ENCODE measurements at regions not wholly inside any gene's neighbourhood (a gene's known extent, or its start where the extent isn't known, plus 50 kb on each side); places are given as distances from the start of the nearest gene placed in this dataset.

GRCh38 chr1:198377702-198378101 lies 162.8 kb downstream of the ATP6V1G3 start:
- Mint-ChIP-seq H3K4me3 (no peak overlapping the region), H3K27ac (no peak overlapping the region), H3K36me3 (peaks cover 6% of the 10 kb centered on the region), H3K4me1 (peaks cover 21 to 26% (median 24%) of the 10 kb centered on the region in 3 donors), H3K9me3 (peaks cover 0 to 20% (median 6%) of the 10 kb centered on the region in 3 donors), H3K27me3 (peaks cover 0 to 3% of the 10 kb centered on the region in 2 donors)
- Histone ChIP-seq H3K36me3 (ENCODE audit: control insufficient read depth in 2 of 2, extremely low read depth in 1 of 2, insufficient read depth in 1 of 2, low read length in 1 of 2) (no peaks in the 10 kb centered on the region), H3K4me1 (ENCODE audit: control insufficient read depth in 1 of 2, extremely low read depth in 1 of 2, insufficient read depth in 2 of 2, low read length in 2 of 2) (peaks cover 0 to 4% of the 10 kb centered on the region in 2 experiments), H3K27me3 (replicated peaks in 1 of 2; ENCODE audit: control insufficient read depth in 2 of 2, extremely low read depth in 1 of 2, insufficient read depth in 2 of 2, low read length in 1 of 2) (no peaks in the 10 kb centered on the region), H3K4me3 (ENCODE audit: control insufficient read depth in 1 of 2, extremely low read depth in 1 of 2, low read length in 1 of 2) (no peak overlapping the region), H3K9me3 (no peaks in the 10 kb centered on the region), H3K27ac (ENCODE audit: low read length) (no peak overlapping the region)
- ChIA-PET CTCF (interaction anchor here in 1 of 2 donors (0.5 kb wide), 1 partner anchor 904 kb away, joined by 3 read pairs; no protein-coding TSS in a partner anchor), POLR2A (no interaction called here)
- DNase-seq (no peak), ATAC-seq (replicated peaks in 1 of 4) (no peak)

- ATAC-seq (replicated peaks in 1 of 4) (no peak), DNase-seq (no peak)
- H3K27ac ChIP-seq (ENCODE audit: low read length), result no peak overlapping the region
- ChIA-PET CTCF (no interaction called here), POLR2A (no interaction called here)
- peaks cover 6 to 25% (median 6%) of the 10 kb centered on the region in 3 donors for H3K9me3 Mint-ChIP-seq
- no peak overlapping the region for H3K4me3 Mint-ChIP-seq
- H3K27me3 ChIP-seq (replicated peaks in 1 of 2; ENCODE audit: control insufficient read depth in 2 of 2, extremely low read depth in 1 of 2, insufficient read depth in 2 of 2, low read length in 1 of 2), result no peaks in the 10 kb centered on the region
- H3K27ac Mint-ChIP-seq, result no peak overlapping the region
- H3K27me3 Mint-ChIP-seq, result peaks cover 0 to 3% of the 10 kb centered on the region in 2 donors
- H3K4me3 ChIP-seq (ENCODE audit: control insufficient read depth in 1 of 2, extremely low read depth in 1 of 2, low read length in 1 of 2), result no peak overlapping the region
- H3K36me3 Mint-ChIP-seq, result peaks cover 10% of the 10 kb centered on the region
- peaks cover 5 to 10% (median 6%) of the 10 kb centered on the region in 3 donors for H3K4me1 Mint-ChIP-seq
- H3K36me3 ChIP-seq (ENCODE audit: control insufficient read depth in 2 of 2, extremely low read depth in 1 of 2, insufficient read depth in 1 of 2, low read length in 1 of 2), result no peaks in the 10 kb centered on the region
- H3K9me3 ChIP-seq, result no peaks in the 10 kb centered on the region
- no peaks in the 10 kb centered on the region for H3K4me1 ChIP-seq (ENCODE audit: control insufficient read depth in 1 of 2, extremely low read depth in 1 of 2, insufficient read depth in 2 of 2, low read length in 2 of 2)
These were observed 166.2 kb downstream of the ATP6V1G3 start for GRCh38 chr1:198374288-198374687.

GRCh38 chr1:198373376-198373775 lies 167.1 kb downstream of the ATP6V1G3 start:
- WGBS (ENCODE audit: insufficient coverage), result no CpG with 5 or more reads among the region's 3 CpGs

More at GRCh38 chr1:198373376-198373775, 167.1 kb downstream of the ATP6V1G3 start:
- no peak overlapping the region for H3K27ac Mint-ChIP-seq
- H3K9me3 Mint-ChIP-seq, result peaks cover 6 to 30% (median 6%) of the 10 kb centered on the region in 3 donors
- Histone ChIP-seq H3K4me1 (ENCODE audit: control insufficient read depth in 1 of 2, extremely low read depth in 1 of 2, insufficient read depth in 2 of 2, low read length in 2 of 2) (no peaks in the 10 kb centered on the region), H3K9me3 (no peaks in the 10 kb centered on the region), H3K27ac (ENCODE audit: low read length) (no peak overlapping the region), H3K4me3 (ENCODE audit: control insufficient read depth in 1 of 2, extremely low read depth in 1 of 2, low read length in 1 of 2) (no peak overlapping the region), H3K36me3 (ENCODE audit: control insufficient read depth in 2 of 2, extremely low read depth in 1 of 2, insufficient read depth in 1 of 2, low read length in 1 of 2) (no peaks in the 10 kb centered on the region), H3K27me3 (replicated peaks in 1 of 2; ENCODE audit: control insufficient read depth in 2 of 2, extremely low read depth in 1 of 2, insufficient read depth in 2 of 2, low read length in 1 of 2) (no peaks in the 10 kb centered on the region)
- ATAC-seq (replicated peaks in 1 of 4) (no peak), DNase-seq (no peak)
- ChIA-PET POLR2A (no interaction called here), CTCF (no interaction called here)
- H3K4me3 Mint-ChIP-seq, result no peak overlapping the region
- H3K4me1 Mint-ChIP-seq, result peaks cover 0 to 4% (median 0%) of the 10 kb centered on the region in 3 donors
- peaks cover 10% of the 10 kb centered on the region for H3K36me3 Mint-ChIP-seq
- peaks cover 0 to 3% of the 10 kb centered on the region in 2 donors for H3K27me3 Mint-ChIP-seq
